Body of pancreas (tissue), 4 donors: ENCODE measurements at regions not wholly inside any gene's neighbourhood (a gene's known extent, or its start where the extent isn't known, plus 50 kb on each side); places are given as distances from the start of the nearest gene placed in this dataset.

Experiments used
- ATAC-seq: fragments of 150-250 bp; one replicate; pipeline ENCODE4 v1.9.1; 2016
- DNase-seq, 4 donors: peaks; one replicate each; pipeline ENCODE4 v3.0.0-alpha.2; 2019
- H3K27ac ChIP-seq, 4 donors: fragments of 200-600 bp; sonication (generic); 1 replicate in 3 of 4; 2 replicates in 1 of 4; pipeline versions ENCODE4 v1.5.1 to v1.6.1; 2016 to 2019; ENCODE audit warnings: mild to moderate bottlenecking in 1 of 4, mixed read lengths in 1 of 4, moderate library complexity in 1 of 4
- H3K27me3 ChIP-seq, 2 donors: fragments of 200-600 bp; sonication (generic); one replicate each; pipeline ENCODE4 v1.6.0; 2016; ENCODE audit warnings: mild to moderate bottlenecking in 1 of 2
- H3K36me3 ChIP-seq, 2 donors: fragments of 200-600 bp; sonication (generic); replicated peaks in 1 of 2; 2 replicates each; pipeline ENCODE4 v1.5.1; 2016; ENCODE audit warnings: low read depth in 2 of 2; ENCODE audit not compliant: insufficient read depth in 1 of 2
- H3K4me1 ChIP-seq: fragments of 200-600 bp; sonication (generic); one replicate; pipeline ENCODE4 v1.6.0; 2016
- H3K4me3 ChIP-seq, 2 donors: fragments of 200-600 bp; sonication (generic); 1 replicate in 1 of 2; 2 replicates in 1 of 2; pipeline ENCODE4 v1.5.1; 2016 to 2019
- H3K9me3 ChIP-seq, 3 donors: fragments of 200-600 bp; sonication (generic); 1 replicate in 2 of 3; 2 replicates in 1 of 3; pipeline ENCODE4 v1.5.1; 2016
- POLR2A ChIP-seq, 3 donors: fragments of 450-650 bp; IDR thresholded peaks; one replicate each; pipeline ENCODE4 v1.6.1; 2016; ENCODE audit warnings: antibody characterized with exemption in 3 of 3, mild to moderate bottlenecking in 2 of 3
- WGBS, 2 donors: methylation state at CpG; one replicate each; pipeline ENCODE4 v1.1.5; 2017; 5-methylcytosine and 5-hydroxymethylcytosine counted together
- intact Hi-C: fragments of 100-400 bp; cut with DNase I; formaldehyde crosslinking; loops from one replicate; pipeline ENCODE4 v1.15.1; 2023
- TF ChIP-seq, protein P1 (sequence below), 7 experiments: fragments of 450-650 bp in 4 of 7; fragments of 200-600 bp in 3 of 7; sonication (generic) in 3 of 7; IDR thresholded peaks; one replicate each; pipeline ENCODE4 v1.5.1; 2016 to 2019; ENCODE audit warnings: antibody characterized with exemption in 7 of 7

DNA sequence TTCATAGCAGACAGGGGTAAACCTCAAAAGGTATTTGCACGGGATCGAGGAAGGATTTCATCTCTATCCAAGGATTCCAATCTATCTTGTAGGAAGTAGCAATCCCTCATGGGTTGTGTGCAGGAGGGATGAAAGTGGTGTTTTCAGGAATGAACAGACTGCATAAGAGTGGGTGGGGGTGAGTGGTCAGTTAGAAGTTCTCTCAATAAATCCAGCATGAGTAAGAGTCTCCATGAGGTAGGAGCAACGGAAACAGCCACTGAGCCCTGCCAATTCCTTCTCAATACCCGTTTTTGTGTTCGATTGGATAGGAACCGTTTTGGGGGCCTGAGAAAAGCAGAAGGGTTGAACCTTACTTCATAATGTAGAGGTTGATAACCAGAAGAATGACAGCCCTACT lies 375.6 kb downstream of the SOX9 start:
- Histone ChIP-seq H3K27ac (no peak overlapping the region), H3K4me3 (no peak overlapping the region), H3K9me3 (no peaks in the 10 kb centered on the region), H3K36me3 (no peaks in the 10 kb centered on the region), H3K27me3 (no peaks in the 10 kb centered on the region), H3K4me1 (peaks cover 32% of the 10 kb centered on the region)
- no peak for ATAC-seq
- no peak for TF ChIP-seq POLR2A (IDR thresholded peaks at IDR 0.05)
- TF ChIP-seq, protein P1, sequence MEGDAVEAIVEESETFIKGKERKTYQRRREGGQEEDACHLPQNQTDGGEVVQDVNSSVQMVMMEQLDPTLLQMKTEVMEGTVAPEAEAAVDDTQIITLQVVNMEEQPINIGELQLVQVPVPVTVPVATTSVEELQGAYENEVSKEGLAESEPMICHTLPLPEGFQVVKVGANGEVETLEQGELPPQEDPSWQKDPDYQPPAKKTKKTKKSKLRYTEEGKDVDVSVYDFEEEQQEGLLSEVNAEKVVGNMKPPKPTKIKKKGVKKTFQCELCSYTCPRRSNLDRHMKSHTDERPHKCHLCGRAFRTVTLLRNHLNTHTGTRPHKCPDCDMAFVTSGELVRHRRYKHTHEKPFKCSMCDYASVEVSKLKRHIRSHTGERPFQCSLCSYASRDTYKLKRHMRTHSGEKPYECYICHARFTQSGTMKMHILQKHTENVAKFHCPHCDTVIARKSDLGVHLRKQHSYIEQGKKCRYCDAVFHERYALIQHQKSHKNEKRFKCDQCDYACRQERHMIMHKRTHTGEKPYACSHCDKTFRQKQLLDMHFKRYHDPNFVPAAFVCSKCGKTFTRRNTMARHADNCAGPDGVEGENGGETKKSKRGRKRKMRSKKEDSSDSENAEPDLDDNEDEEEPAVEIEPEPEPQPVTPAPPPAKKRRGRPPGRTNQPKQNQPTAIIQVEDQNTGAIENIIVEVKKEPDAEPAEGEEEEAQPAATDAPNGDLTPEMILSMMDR (IDR thresholded peaks at IDR 0.05), result no peak
- DNase-seq, result no peak
- intact Hi-C loops, result no loop called here
- WGBS, 2 donors, result 89% methylated on average over 6 of the region's 6 CpGs

DNA sequence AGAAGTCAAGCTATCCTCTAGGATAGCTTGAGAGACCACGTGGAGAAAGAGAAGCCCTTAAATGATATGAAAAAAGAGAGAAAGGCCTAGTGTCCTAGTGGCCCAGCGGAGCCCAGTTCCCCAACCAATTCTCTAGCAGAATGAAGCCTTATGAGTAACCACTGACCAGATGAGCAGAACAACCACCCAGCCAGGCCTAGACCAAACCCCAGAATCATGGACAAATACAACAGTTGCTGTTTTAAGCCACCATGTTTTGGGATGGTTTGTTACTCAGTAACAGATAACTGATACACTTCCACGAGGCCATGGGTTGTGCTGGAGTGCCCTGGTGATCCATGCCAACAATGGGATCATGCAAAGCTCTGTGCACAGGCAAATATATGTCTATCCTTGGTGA lies 377.1 kb downstream of the SOX9 start:
- WGBS, 2 donors, result 85 to 91% methylated on average over 3 of the region's 3 CpGs
- no peaks in the 10 kb centered on the region for H3K9me3 ChIP-seq
- H3K4me3 ChIP-seq, result no peak overlapping the region
- no peaks in the 10 kb centered on the region for H3K36me3 ChIP-seq
- H3K27ac ChIP-seq, result no peak overlapping the region
- H3K27me3 ChIP-seq, result no peaks in the 10 kb centered on the region
- ATAC-seq (no peak), DNase-seq (no peak)
- TF ChIP-seq POLR2A (IDR thresholded peaks at IDR 0.05), result no peak
- TF ChIP-seq, protein P1 (IDR thresholded peaks at IDR 0.05), result no peak
- intact Hi-C loops, result no loop called here
- peaks cover 45% of the 10 kb centered on the region for H3K4me1 ChIP-seq

DNA sequence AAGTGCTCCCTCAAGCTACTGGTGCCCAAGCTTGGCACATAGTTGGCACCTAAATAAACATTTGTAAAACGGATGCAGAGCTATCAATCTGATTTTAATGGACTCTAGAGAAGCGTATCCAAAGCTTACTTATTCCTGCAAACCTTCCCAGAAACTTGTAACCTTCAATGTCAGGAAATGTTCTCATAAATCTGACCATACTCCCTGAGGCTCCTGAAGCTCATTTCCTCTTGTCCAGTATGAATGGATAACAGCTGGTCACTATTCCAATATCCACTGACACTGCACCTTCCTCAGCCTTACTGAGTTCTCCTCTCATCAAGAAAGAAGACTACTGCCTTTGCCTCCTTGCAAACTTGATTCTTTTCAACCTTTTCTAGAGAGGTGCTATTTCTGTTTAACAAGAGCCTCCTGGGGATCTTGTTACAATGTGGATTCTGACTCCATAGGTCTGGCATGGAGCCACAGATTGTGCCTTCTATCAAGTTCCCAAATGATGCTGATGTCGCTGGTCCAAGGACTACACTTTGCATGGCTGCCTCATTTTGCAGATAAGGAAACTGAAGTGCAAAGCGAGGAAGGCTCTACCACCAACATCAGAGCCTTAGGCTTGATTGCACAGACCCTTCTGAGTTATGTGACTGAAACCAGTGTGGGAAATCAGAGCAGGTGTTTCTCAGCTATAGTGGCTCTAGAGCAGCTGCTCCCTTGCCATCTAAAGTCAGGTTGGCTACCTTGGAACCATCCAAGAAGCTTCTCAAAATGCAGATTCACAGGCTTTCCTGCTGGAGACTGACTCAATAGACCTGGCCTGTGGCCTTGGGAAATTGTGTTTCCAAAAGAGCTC lies 377.8 kb downstream of the SOX9 start:
- peak in 2 of 4 donors; percentile 42 to 54 for DNase-seq
- no peaks in the 10 kb centered on the region for H3K27me3 ChIP-seq
- ATAC-seq, result no peak
- no peak overlapping the region for H3K4me3 ChIP-seq
- TF ChIP-seq, protein P1 (IDR thresholded peaks at IDR 0.05), result no peak
- no peak for TF ChIP-seq POLR2A (IDR thresholded peaks at IDR 0.05)
- no peaks in the 10 kb centered on the region for H3K36me3 ChIP-seq
- H3K9me3 ChIP-seq, result no peaks in the 10 kb centered on the region
- intact Hi-C loops, result no loop called here
- H3K4me1 ChIP-seq, result peaks cover 51% of the 10 kb centered on the region
- peak overlapping the region in 1 of 4 donors; percentile 15 for H3K27ac ChIP-seq
- WGBS, 2 donors, result 28 to 35% methylated on average over 4 of the region's 4 CpGs

DNA sequence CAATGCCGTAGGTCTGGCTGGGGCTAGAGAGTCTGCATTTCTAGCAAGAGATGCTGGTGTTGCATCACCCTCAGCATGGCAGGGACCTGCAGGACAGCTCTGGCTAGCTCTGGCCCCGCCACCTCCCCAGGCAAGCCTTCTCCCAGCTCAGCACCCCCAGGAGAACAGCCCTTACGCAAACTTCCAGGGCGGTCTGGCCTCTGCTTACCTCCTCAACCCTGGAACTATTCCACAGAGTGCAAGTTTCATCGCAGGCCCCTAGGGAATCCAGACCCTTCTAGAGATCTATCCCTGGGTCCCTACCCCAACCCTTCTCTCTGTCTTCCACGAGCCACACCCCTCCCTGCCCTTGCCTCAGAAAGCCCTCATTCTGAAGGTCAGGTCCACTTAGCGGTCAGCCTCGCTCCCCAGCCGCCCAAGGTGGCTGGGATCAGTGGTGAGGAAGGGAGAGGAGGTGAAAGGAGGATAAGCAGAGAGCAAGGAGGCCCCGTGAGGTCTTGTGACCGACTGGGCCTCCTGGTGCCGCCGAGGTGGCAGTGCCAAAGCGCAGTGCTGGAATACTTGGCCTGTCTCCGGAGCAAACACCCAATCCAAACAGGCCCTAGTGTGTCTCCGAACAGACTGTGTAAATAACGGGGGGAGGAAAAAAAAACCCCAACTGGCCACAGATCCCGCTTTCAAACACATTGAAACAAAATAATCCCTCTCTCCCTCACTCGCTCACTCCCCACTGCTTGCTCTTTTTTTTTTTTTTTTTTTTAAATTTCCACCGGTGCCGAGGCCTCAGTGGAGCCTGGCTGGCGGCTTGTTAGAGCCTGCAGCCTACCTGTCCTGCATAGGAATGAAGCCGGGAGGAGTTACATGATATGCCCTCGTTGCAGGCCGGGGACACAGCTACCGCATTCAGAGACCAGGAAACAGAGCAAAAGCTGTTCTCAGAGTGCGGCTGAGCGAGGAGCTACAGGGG lies 380.9 kb downstream of the SOX9 start:
- Histone ChIP-seq H3K4me1 (peaks cover 57% of the 10 kb centered on the region), H3K36me3 (no peaks in the 10 kb centered on the region), H3K9me3 (no peaks in the 10 kb centered on the region), H3K27me3 (no peaks in the 10 kb centered on the region), H3K27ac (peak overlapping the region; percentile 92 to 98 (median 96)), H3K4me3 (no peak overlapping the region)
- intact Hi-C loops, result no loop called here
- TF ChIP-seq, protein P1 (IDR thresholded peaks at IDR 0.05), result peak in 4 of 7 experiments; percentile 26 to 51 (median 38)
- peak; percentile 27 to 74 (median 70) for TF ChIP-seq POLR2A (IDR thresholded peaks at IDR 0.05)
- peak; percentile 95 for ATAC-seq
- 10 to 14% methylated on average over 27 to 28 of the region's 28 CpGs for WGBS, 2 donors
- peak; percentile 90 to 95 (median 94) for DNase-seq
